Naive thymus-derived CD4-positive, alpha-beta T cell (primary cell): ENCODE measurements at regions not wholly inside any gene's neighbourhood (a gene's known extent, or its start where the extent isn't known, plus 50 kb on each side); places are given as distances from the start of the nearest gene placed in this dataset.

Experiments used
- ATAC-seq: fragments of 150-1000 bp; cut with Tn5 transposase; 2 replicates; pipeline ENCODE4 v1.10.0; 2021; ENCODE audit warnings: mild to moderate bottlenecking, moderate library complexity
- CTCF ChIA-PET: fragments of 350-600 bp; sonication (Branson Sonifier 250); formaldehyde crosslinking; loops from one replicate; lab custom pipeline; 2021; ENCODE audit warnings: antibody characterized with exemption; lab: Charles Lee
- POLR2A ChIA-PET: fragments of 350-600 bp; sonication (Branson Sonifier 250); formaldehyde crosslinking; loops from one replicate; lab custom pipeline; 2021; ENCODE audit warnings: antibody characterized with exemption, inconsistent platforms; lab: Charles Lee
- DNase-seq, 9 donors: peaks; one replicate each; pipeline versions ENCODE4 v3.0.0 to v3.0.0-alpha.2; 2020 to 2022; ENCODE audit warnings: mixed read lengths in 1 of 9
- H3K27ac ChIP-seq: one replicate; pipeline ENCODE4 v1.7.0; 2013; ENCODE audit warnings: mild to moderate bottlenecking, low read depth, low read length, moderate library complexity
- H3K27me3 ChIP-seq, 2 donors: one replicate each; pipeline ENCODE4 v1.7.0; 2013; ENCODE audit warnings: low read length in 2 of 2, mild to moderate bottlenecking in 2 of 2, moderate library complexity in 2 of 2; ENCODE audit not compliant: control insufficient read depth in 2 of 2, insufficient read depth in 2 of 2
- H3K36me3 ChIP-seq, 3 experiments: 1 replicate in 2 of 3; 2 replicates in 1 of 3; pipeline ENCODE4 v1.7.0; 2013; ENCODE audit warnings: low read length in 3 of 3, mild to moderate bottlenecking in 3 of 3, moderate library complexity in 1 of 3; ENCODE audit not compliant: insufficient read depth in 3 of 3, control insufficient read depth in 2 of 3
- H3K4me1 ChIP-seq, 2 donors: one replicate each; pipeline ENCODE4 v1.7.0; 2013; ENCODE audit warnings: low read length in 2 of 2, mild to moderate bottlenecking in 2 of 2, moderate library complexity in 1 of 2; ENCODE audit not compliant: control insufficient read depth in 2 of 2, insufficient read depth in 2 of 2
- H3K4me3 ChIP-seq: 2 replicates; pipeline ENCODE4 v1.7.0; 2013; ENCODE audit warnings: mild to moderate bottlenecking, low read length
- H3K9me3 ChIP-seq, 3 experiments: 1 replicate in 2 of 3; 2 replicates in 1 of 3; pipeline ENCODE4 v1.7.0; 2013; ENCODE audit warnings: low read length in 3 of 3; ENCODE audit not compliant: control insufficient read depth in 2 of 3
- H3K27ac Mint-ChIP-seq, 9 donors: one replicate each; pipeline ENCODE4 v1.8.0; 2020 to 2022; ENCODE audit warnings: mixed read lengths in 9 of 9, mild to moderate bottlenecking in 8 of 9, moderate library complexity in 5 of 9, inconsistent platforms in 2 of 9
- H3K27me3 Mint-ChIP-seq, 5 donors: one replicate each; pipeline ENCODE4 v1.8.0; 2021 to 2022; ENCODE audit warnings: mixed read lengths in 5 of 5, mild to moderate bottlenecking in 1 of 5
- H3K36me3 Mint-ChIP-seq, 5 donors: one replicate each; pipeline ENCODE4 v1.8.0; 2020 to 2022; ENCODE audit warnings: mixed read lengths in 5 of 5, mild to moderate bottlenecking in 3 of 5, inconsistent platforms in 1 of 5
- H3K4me1 Mint-ChIP-seq, 7 donors: one replicate each; pipeline ENCODE4 v1.8.0; 2020 to 2022; ENCODE audit warnings: mixed read lengths in 7 of 7, mild to moderate bottlenecking in 3 of 7, inconsistent platforms in 1 of 7
- H3K4me3 Mint-ChIP-seq, 10 donors: one replicate each; pipeline ENCODE4 v1.8.0; 2020 to 2022; ENCODE audit warnings: mild to moderate bottlenecking in 10 of 10, mixed read lengths in 10 of 10, moderate library complexity in 6 of 10, inconsistent platforms in 2 of 10
- H3K9me3 Mint-ChIP-seq, 11 donors: one replicate each; pipeline ENCODE4 v1.8.0; 2020 to 2022; ENCODE audit warnings: mixed read lengths in 11 of 11, mild to moderate bottlenecking in 4 of 11, inconsistent platforms in 1 of 11, moderate library complexity in 1 of 11
- intact Hi-C, 2 donors: fragments of 100-400 bp; cut with micrococcal nuclease; formaldehyde crosslinking; loops; one replicate each; pipeline ENCODE4 v1.15.1; 2023

GRCh38 chr12:69015017-69015416 lies 82.0 kb upstream of the CPM start:
- ATAC-seq (no peak), DNase-seq (no peak)
- ChIA-PET CTCF (no interaction called here), POLR2A (no interaction called here)
- H3K36me3 ChIP-seq = no peaks in the 10 kb centered on the region
- peaks cover 0 to 4% (median 0%) of the 10 kb centered on the region in 11 donors for H3K9me3 Mint-ChIP-seq
- H3K27ac Mint-ChIP-seq = no peak overlapping the region
- intact Hi-C loops = no loop called here
- no peak overlapping the region for H3K4me3 ChIP-seq
- no peaks in the 10 kb centered on the region for H3K4me1 Mint-ChIP-seq
- H3K9me3 ChIP-seq = no peaks in the 10 kb centered on the region
- peaks cover 0 to 18% (median 6%) of the 10 kb centered on the region in 5 donors for H3K27me3 Mint-ChIP-seq
- no peaks in the 10 kb centered on the region for H3K27me3 ChIP-seq
- H3K4me3 Mint-ChIP-seq = no peak overlapping the region
- H3K27ac ChIP-seq = no peak overlapping the region
- no peaks in the 10 kb centered on the region for H3K4me1 ChIP-seq
- peaks cover 0 to 4% (median 0%) of the 10 kb centered on the region in 5 donors for H3K36me3 Mint-ChIP-seq

- Histone ChIP-seq H3K27me3 (no peaks in the 10 kb centered on the region), H3K27ac (no peak overlapping the region), H3K9me3 (no peaks in the 10 kb centered on the region), H3K4me3 (no peak overlapping the region), H3K36me3 (no peaks in the 10 kb centered on the region), H3K4me1 (no peaks in the 10 kb centered on the region)
- H3K27me3 Mint-ChIP-seq = peaks cover 0 to 18% (median 10%) of the 10 kb centered on the region in 5 donors
- POLR2A ChIA-PET = no interaction called here
- ATAC-seq (no peak), DNase-seq (no peak)
- peaks cover 0 to 8% (median 0%) of the 10 kb centered on the region in 5 donors for H3K36me3 Mint-ChIP-seq
- H3K9me3 Mint-ChIP-seq = peaks cover 0 to 7% (median 0%) of the 10 kb centered on the region in 11 donors
- H3K4me1 Mint-ChIP-seq = no peaks in the 10 kb centered on the region
- no peak overlapping the region for H3K4me3 Mint-ChIP-seq
- intact Hi-C loops = no loop called here
- CTCF ChIA-PET = no interaction called here
- H3K27ac Mint-ChIP-seq = no peak overlapping the region
Observed at GRCh38 chr12:69015831-69016230, 82.9 kb upstream of the CPM start.

- Mint-ChIP-seq H3K27me3 (peaks cover 0 to 18% (median 9%) of the 10 kb centered on the region in 5 donors), H3K9me3 (peaks cover 0 to 5% (median 0%) of the 10 kb centered on the region in 11 donors), H3K27ac (no peak overlapping the region), H3K4me1 (no peaks in the 10 kb centered on the region), H3K36me3 (peaks cover 0 to 8% (median 0%) of the 10 kb centered on the region in 5 donors), H3K4me3 (no peak overlapping the region)
- H3K27me3 ChIP-seq = no peaks in the 10 kb centered on the region
- ATAC-seq (no peak), DNase-seq (no peak)
- intact Hi-C loops = no loop called here
- H3K36me3 ChIP-seq = no peaks in the 10 kb centered on the region
- CTCF ChIA-PET = no interaction called here
- H3K4me1 ChIP-seq = no peaks in the 10 kb centered on the region
- no peaks in the 10 kb centered on the region for H3K9me3 ChIP-seq
- H3K4me3 ChIP-seq = no peak overlapping the region
- POLR2A ChIA-PET = no interaction called here
- H3K27ac ChIP-seq = no peak overlapping the region
Observed at GRCh38 chr12:69019082-69019481, 86.1 kb upstream of the CPM start.

- no peaks in the 10 kb centered on the region for H3K27me3 ChIP-seq
- Mint-ChIP-seq H3K4me3 (no peak overlapping the region), H3K4me1 (no peaks in the 10 kb centered on the region), H3K9me3 (peaks cover 0 to 5% (median 0%) of the 10 kb centered on the region in 11 donors), H3K27ac (no peak overlapping the region), H3K36me3 (peaks cover 0 to 8% (median 0%) of the 10 kb centered on the region in 5 donors), H3K27me3 (peaks cover 0 to 18% (median 9%) of the 10 kb centered on the region in 5 donors)
- ATAC-seq (no peak), DNase-seq (no peak)
- ChIA-PET POLR2A (no interaction called here), CTCF (no interaction called here)
- no peak overlapping the region for H3K27ac ChIP-seq
- intact Hi-C loops = no loop called here
- H3K9me3 ChIP-seq = no peaks in the 10 kb centered on the region
- H3K4me3 ChIP-seq = no peak overlapping the region
- H3K4me1 ChIP-seq = no peaks in the 10 kb centered on the region
- no peaks in the 10 kb centered on the region for H3K36me3 ChIP-seq
Observed at GRCh38 chr12:69019910-69020309, 86.9 kb upstream of the CPM start.

- POLR2A ChIA-PET = no interaction called here
- H3K27me3 Mint-ChIP-seq = peaks cover 0 to 24% (median 8%) of the 10 kb centered on the region in 5 donors
- CTCF ChIA-PET = no interaction called here
- H3K4me1 ChIP-seq = no peaks in the 10 kb centered on the region
- intact Hi-C loops = no loop called here
- peaks cover 0 to 5% (median 0%) of the 10 kb centered on the region in 11 donors for H3K9me3 Mint-ChIP-seq
- ATAC-seq (no peak), DNase-seq (no peak)
- H3K27ac ChIP-seq = no peak overlapping the region
- H3K4me3 Mint-ChIP-seq = no peak overlapping the region
- no peaks in the 10 kb centered on the region for H3K36me3 ChIP-seq
- no peak overlapping the region for H3K4me3 ChIP-seq
- H3K9me3 ChIP-seq = no peaks in the 10 kb centered on the region
- H3K27ac Mint-ChIP-seq = no peak overlapping the region
- no peaks in the 10 kb centered on the region for H3K4me1 Mint-ChIP-seq
- H3K27me3 ChIP-seq = no peaks in the 10 kb centered on the region
- peaks cover 0 to 5% (median 0%) of the 10 kb centered on the region in 5 donors for H3K36me3 Mint-ChIP-seq
Observed at GRCh38 chr12:69022674-69023073, 89.7 kb upstream of the CPM start.

- Histone ChIP-seq H3K27ac (no peak overlapping the region), H3K9me3 (no peaks in the 10 kb centered on the region), H3K4me1 (no peaks in the 10 kb centered on the region), H3K27me3 (no peaks in the 10 kb centered on the region), H3K4me3 (no peak overlapping the region), H3K36me3 (no peaks in the 10 kb centered on the region)
- POLR2A ChIA-PET = no interaction called here
- no peak overlapping the region for H3K4me3 Mint-ChIP-seq
- DNase-seq (no peak), ATAC-seq (no peak)
- H3K27ac Mint-ChIP-seq = no peak overlapping the region
- H3K4me1 Mint-ChIP-seq = no peaks in the 10 kb centered on the region
- CTCF ChIA-PET = interaction anchor here (0.5 kb wide), 1 partner anchor 1847 kb away, joined by 3 read pairs; no protein-coding TSS in a partner anchor
- intact Hi-C loops = no loop called here
- H3K36me3 Mint-ChIP-seq = peaks cover 0 to 5% (median 0%) of the 10 kb centered on the region in 5 donors
- peaks cover 0 to 24% (median 7%) of the 10 kb centered on the region in 5 donors for H3K27me3 Mint-ChIP-seq
- peaks cover 0 to 5% (median 0%) of the 10 kb centered on the region in 11 donors for H3K9me3 Mint-ChIP-seq
Observed at GRCh38 chr12:69023840-69024239, 90.9 kb upstream of the CPM start.

- ATAC-seq (no peak), DNase-seq (no peak)
- H3K27me3 Mint-ChIP-seq = peaks cover 0 to 24% (median 7%) of the 10 kb centered on the region in 5 donors
- no peaks in the 10 kb centered on the region for H3K4me1 Mint-ChIP-seq
- Histone ChIP-seq H3K27me3 (no peaks in the 10 kb centered on the region), H3K4me1 (no peaks in the 10 kb centered on the region), H3K4me3 (no peak overlapping the region), H3K9me3 (no peaks in the 10 kb centered on the region), H3K27ac (no peak overlapping the region), H3K36me3 (no peaks in the 10 kb centered on the region)
- no peak overlapping the region for H3K27ac Mint-ChIP-seq
- H3K4me3 Mint-ChIP-seq = no peak overlapping the region
- ChIA-PET CTCF (no interaction called here), POLR2A (no interaction called here)
- peaks cover 0 to 5% (median 0%) of the 10 kb centered on the region in 5 donors for H3K36me3 Mint-ChIP-seq
- peaks cover 0 to 5% (median 0%) of the 10 kb centered on the region in 11 donors for H3K9me3 Mint-ChIP-seq
- intact Hi-C loops = no loop called here
Observed at GRCh38 chr12:69024413-69024812, 91.4 kb upstream of the CPM start.
